ENCODE measurements at regions not wholly inside any gene's neighbourhood (a gene's known extent, or its start where the extent isn't known, plus 50 kb on each side); places are given as distances from the start of the nearest gene placed in this dataset.

- ChIA-PET POLR2A (no interaction called here), CTCF (interaction anchor here (1.6 kb wide), 1 partner anchor 91 kb away, joined by 4 read pairs; no protein-coding TSS in a partner anchor)
- H3K4me3 ChIP-seq (ENCODE audit: low read depth, low read length), result no peak overlapping the region
- no peak for TF ChIP-seq CTCF (IDR thresholded peaks at IDR 0.05; ENCODE audit: insufficient read depth, low read length, missing control alignments)
- DNase-seq (ENCODE audit: low read depth, low spot score), result no peak
Measured at GRCh38 chr7:132035517-132036362, 479.3 kb upstream of the PODXL start.

GRCh38 chr7:132034748-132035416 lies 478.5 kb upstream of the PODXL start:
- H3K4me3 ChIP-seq (ENCODE audit: low read depth, low read length), result no peak overlapping the region
- no peak for DNase-seq (ENCODE audit: low read depth, low spot score)
- POLR2A ChIA-PET, result no interaction called here
- TF ChIP-seq CTCF (IDR thresholded peaks at IDR 0.05; ENCODE audit: insufficient read depth, low read length, missing control alignments), result no peak
- CTCF ChIA-PET, result no interaction called here

- H3K4me3 ChIP-seq (ENCODE audit: low read depth, low read length), result no peak overlapping the region
- no peak for DNase-seq (ENCODE audit: low read depth, low spot score)
- no peak for TF ChIP-seq CTCF (IDR thresholded peaks at IDR 0.05; ENCODE audit: insufficient read depth, low read length, missing control alignments)
- ChIA-PET CTCF (no interaction called here), POLR2A (no interaction called here)
Measured at GRCh38 chr7:132030883-132031282, 474.5 kb upstream of the PODXL start.

GRCh38 chr7:132030086-132030568 lies 473.7 kb upstream of the PODXL start:
- ChIA-PET POLR2A (no interaction called here), CTCF (interaction anchor here (0.7 kb wide), 1 partner anchor 85 kb away, joined by 3 read pairs; no protein-coding TSS in a partner anchor)
- no peak for TF ChIP-seq CTCF (IDR thresholded peaks at IDR 0.05; ENCODE audit: insufficient read depth, low read length, missing control alignments)
- H3K4me3 ChIP-seq (ENCODE audit: low read depth, low read length), result no peak overlapping the region
- no peak for DNase-seq (ENCODE audit: low read depth, low spot score)

GRCh38 chr7:132029369-132030085 lies 473.1 kb upstream of the PODXL start:
- ChIA-PET CTCF (interaction anchor here (0.7 kb wide), 1 partner anchor 85 kb away, joined by 3 read pairs; no protein-coding TSS in a partner anchor), POLR2A (no interaction called here)
- no peak overlapping the region for H3K4me3 ChIP-seq (ENCODE audit: low read depth, low read length)
- no peak for TF ChIP-seq CTCF (IDR thresholded peaks at IDR 0.05; ENCODE audit: insufficient read depth, low read length, missing control alignments)
- no peak for DNase-seq (ENCODE audit: low read depth, low spot score)

Data from AG04449 (cell line).